Spleen (tissue), 7 donors: ENCODE measurements at regions not wholly inside any gene's neighbourhood (a gene's known extent, or its start where the extent isn't known, plus 50 kb on each side); places are given as distances from the start of the nearest gene placed in this dataset.

Experiments used
- POLR2A ChIP-seq, 3 donors: fragments of 450-650 bp; IDR thresholded peaks; one replicate each; pipeline ENCODE4 v1.5.1; 2017; ENCODE audit warnings: antibody characterized with exemption in 3 of 3, mild to moderate bottlenecking in 1 of 3
- POLR2AphosphoS5 ChIP-seq, 3 donors: sonication (generic); formaldehyde crosslinking; IDR thresholded peaks; one replicate each; pipeline ENCODE4 v1.5.1; 2017; ENCODE audit warnings: antibody characterized with exemption in 3 of 3
- TF ChIP-seq, protein P1 (sequence below), 11 experiments: fragments of 200-600 bp in 7 of 11; fragments of 450-650 bp in 4 of 11; sonication (generic) in 4 of 11; IDR thresholded peaks in 8 of 11; conservative IDR thresholded peaks in 3 of 11; 1 replicate in 7 of 11; 2 replicates in 4 of 11; pipeline versions ENCODE4 v1.4.0 to v1.8.0; 2016 to 2021; ENCODE audit warnings: antibody characterized with exemption in 11 of 11, inconsistent platforms in 4 of 11, mild to moderate bottlenecking in 1 of 11
- donor health status: DM: no; HTN: no; CAD: no; lungs with moderate emphysema.
- donor health status: DM: no; HTN: no; CAD: no.
- donor health status: DM: no; HTN: no; CAD: no.

- TF ChIP-seq, protein P1, sequence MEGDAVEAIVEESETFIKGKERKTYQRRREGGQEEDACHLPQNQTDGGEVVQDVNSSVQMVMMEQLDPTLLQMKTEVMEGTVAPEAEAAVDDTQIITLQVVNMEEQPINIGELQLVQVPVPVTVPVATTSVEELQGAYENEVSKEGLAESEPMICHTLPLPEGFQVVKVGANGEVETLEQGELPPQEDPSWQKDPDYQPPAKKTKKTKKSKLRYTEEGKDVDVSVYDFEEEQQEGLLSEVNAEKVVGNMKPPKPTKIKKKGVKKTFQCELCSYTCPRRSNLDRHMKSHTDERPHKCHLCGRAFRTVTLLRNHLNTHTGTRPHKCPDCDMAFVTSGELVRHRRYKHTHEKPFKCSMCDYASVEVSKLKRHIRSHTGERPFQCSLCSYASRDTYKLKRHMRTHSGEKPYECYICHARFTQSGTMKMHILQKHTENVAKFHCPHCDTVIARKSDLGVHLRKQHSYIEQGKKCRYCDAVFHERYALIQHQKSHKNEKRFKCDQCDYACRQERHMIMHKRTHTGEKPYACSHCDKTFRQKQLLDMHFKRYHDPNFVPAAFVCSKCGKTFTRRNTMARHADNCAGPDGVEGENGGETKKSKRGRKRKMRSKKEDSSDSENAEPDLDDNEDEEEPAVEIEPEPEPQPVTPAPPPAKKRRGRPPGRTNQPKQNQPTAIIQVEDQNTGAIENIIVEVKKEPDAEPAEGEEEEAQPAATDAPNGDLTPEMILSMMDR (IDR thresholded peaks at IDR 0.05 in 8 of 11, conservative IDR thresholded peaks at IDR 0.05 in 3 of 11), result no peak
- TF ChIP-seq POLR2AphosphoS5 (IDR thresholded peaks at IDR 0.05) (no peak), POLR2A (IDR thresholded peaks at IDR 0.05) (no peak)
These were observed 556.8 kb downstream of the GABRG1 start for GRCh38 chr4:45566896-45567603.
